IMR-90 (cell line): ENCODE measurements at regions not wholly inside any gene's neighbourhood (a gene's known extent, or its start where the extent isn't known, plus 50 kb on each side); places are given as distances from the start of the nearest gene placed in this dataset.

ENCODE experiments used
- CEBPB ChIP-seq: IDR thresholded peaks from 2 replicates; pipeline ENCODE4 v1.6.1; 2012; ENCODE audit warnings: low read depth, low read length, improper control_type of control experiment
- TF ChIP-seq, protein P1 (sequence below): conservative IDR thresholded peaks from 2 replicates; pipeline ENCODE4 v1.5.1; 2012; ENCODE audit warnings: mild to moderate bottlenecking, low read depth, low read length, improper control_type of control experiment

DNA sequence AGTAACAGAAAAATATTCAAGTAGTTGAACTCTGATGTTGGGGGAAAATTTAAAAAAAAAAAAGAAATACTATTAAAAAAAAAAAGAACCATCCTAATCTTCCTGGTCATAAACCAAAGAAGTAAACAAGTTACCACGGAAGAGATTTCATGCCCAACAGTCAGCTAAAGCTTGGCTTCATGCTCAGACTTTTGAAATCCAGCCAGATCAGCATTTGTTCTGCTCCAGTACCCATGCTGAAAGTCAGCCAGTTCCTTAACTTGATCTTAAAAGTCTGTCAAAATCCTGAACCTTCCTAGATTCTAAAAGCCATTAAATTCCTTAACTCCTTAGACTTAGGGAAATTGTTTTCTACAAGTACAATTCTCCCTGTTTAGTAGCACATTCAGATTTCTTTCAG, 908.7 kb upstream of the CDH9 start:
- TF ChIP-seq, protein P1, sequence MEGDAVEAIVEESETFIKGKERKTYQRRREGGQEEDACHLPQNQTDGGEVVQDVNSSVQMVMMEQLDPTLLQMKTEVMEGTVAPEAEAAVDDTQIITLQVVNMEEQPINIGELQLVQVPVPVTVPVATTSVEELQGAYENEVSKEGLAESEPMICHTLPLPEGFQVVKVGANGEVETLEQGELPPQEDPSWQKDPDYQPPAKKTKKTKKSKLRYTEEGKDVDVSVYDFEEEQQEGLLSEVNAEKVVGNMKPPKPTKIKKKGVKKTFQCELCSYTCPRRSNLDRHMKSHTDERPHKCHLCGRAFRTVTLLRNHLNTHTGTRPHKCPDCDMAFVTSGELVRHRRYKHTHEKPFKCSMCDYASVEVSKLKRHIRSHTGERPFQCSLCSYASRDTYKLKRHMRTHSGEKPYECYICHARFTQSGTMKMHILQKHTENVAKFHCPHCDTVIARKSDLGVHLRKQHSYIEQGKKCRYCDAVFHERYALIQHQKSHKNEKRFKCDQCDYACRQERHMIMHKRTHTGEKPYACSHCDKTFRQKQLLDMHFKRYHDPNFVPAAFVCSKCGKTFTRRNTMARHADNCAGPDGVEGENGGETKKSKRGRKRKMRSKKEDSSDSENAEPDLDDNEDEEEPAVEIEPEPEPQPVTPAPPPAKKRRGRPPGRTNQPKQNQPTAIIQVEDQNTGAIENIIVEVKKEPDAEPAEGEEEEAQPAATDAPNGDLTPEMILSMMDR, result no peak
- no peak for TF ChIP-seq CEBPB
